GM21786 (cell line): ENCODE measurements at regions not wholly inside any gene's neighbourhood (a gene's known extent, or its start where the extent isn't known, plus 50 kb on each side); places are given as distances from the start of the nearest gene placed in this dataset.

Source experiments
- ATAC-seq: cut with Tn5 transposase; IDR thresholded peaks from one replicate; pipeline ENCODE4 v1.9.1; 2021; ENCODE audit not compliant: unreplicated experiment

DNA sequence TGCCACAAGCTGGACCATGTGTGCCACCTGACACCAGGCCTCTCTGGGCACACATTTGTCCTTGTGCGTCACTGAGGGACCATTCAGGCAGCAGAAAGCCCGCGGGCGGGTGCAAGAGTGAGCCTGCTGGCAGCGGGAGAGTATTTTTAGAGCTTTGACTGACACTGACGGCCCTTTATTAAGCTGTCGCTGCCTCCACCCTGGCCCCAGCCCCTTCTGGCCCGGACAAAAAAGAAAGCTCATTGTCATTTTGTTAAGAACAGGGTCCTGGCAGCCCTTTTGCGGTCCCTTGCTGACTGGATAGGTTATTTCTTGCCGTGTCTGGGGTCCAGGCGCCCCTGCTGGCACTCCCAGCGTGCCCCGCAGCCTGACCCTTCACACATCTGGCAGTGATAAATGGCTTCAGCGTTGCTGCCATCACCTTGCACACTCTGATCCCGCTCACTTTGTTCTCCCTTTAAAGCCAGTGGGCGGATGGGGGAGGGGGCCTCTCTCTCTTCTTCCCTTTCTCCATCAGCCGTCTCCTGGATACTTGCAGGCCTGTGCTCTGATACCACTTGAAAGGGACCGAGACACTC, 78.4 kb upstream of the NKD1 start:
- ATAC-seq, result no peak

GRCh38 chr16:50469121-50469743, 79.0 kb upstream of the NKD1 start:
- no peak for ATAC-seq

GRCh38 chr16:50468749-50469078, 79.5 kb upstream of the NKD1 start:
- no peak for ATAC-seq

DNA sequence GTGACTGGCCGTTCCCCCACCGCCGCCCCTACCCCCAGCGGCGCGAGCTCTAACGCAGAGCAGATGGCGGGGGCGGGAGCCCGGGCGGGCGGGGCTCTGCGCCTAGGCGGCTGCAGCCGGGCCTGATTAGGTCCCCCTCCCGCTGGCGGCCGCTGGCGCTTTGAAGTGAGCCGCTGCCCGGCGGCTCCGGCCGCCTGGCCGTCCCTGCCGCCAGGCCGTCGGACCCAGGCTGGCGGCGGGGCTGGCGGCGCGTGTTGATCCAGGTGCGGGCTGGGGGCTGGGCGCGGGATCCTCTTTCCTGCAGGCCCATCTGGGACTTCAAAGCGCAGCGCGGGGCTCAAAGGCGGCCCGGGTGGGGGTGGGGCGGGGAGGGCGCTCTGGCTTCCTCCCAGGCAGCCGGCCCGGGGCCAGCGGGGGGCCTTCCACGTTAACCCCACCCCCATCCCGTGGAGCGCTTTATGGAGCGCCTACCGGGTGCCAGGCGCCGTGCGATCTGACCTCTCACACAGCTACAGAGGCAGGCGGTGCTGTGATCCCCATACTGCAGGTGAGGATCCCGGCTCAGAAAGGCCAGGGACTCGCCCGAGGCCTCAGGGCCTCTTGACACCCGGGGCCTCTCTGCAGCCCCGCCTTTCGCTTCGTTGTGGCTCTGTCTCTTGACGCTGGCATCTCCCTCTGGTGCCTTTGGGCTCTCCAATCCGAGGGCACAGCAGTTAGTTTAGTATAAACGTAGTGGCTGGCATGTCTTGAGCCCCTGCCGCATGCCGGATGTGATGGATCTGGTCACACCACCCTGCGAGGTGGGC, 80.0 kb upstream of the NKD1 start:
- ATAC-seq, result no peak

DNA sequence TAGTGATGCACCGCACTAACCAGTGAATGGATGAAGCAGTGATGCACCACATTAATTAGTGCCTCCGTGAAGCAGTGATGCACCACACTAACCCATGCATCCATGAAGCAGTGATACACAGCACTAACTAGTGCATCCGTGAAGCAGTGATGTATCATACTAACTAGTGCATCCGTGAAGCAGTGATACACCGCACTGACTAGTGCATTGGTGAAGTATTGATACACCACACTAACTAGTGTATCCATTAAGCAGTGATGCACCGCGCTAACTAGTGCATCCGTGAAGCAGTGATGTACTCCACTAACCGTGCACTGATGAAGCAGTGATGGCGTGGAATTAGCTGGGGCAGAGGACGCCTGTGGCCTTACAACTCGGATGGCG, 80.6 kb upstream of the NKD1 start:
- no peak for ATAC-seq

DNA sequence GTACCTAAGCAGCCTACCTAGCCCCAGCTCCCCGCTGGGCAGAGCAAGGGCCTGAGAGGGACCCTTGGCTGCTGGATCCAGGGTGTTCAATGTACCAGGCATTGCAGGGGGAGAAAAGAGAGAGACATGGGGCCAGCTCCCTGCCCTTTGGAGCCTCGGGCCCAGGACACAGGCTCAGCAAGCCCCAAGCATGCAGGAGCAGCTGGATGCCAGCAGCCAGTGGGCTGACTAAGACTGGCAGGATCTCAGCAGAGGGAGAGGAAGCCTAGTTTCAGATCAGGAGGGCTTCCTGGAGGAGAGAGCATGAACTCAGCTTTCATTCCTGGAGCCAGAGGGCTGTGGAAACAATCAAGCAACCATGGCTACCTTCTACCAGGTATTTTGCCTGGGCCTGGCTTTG, 82.0 kb upstream of the NKD1 start:
- no peak for ATAC-seq

GRCh38 chr16:50464325-50465290, 83.6 kb upstream of the NKD1 start:
- no peak for ATAC-seq

DNA sequence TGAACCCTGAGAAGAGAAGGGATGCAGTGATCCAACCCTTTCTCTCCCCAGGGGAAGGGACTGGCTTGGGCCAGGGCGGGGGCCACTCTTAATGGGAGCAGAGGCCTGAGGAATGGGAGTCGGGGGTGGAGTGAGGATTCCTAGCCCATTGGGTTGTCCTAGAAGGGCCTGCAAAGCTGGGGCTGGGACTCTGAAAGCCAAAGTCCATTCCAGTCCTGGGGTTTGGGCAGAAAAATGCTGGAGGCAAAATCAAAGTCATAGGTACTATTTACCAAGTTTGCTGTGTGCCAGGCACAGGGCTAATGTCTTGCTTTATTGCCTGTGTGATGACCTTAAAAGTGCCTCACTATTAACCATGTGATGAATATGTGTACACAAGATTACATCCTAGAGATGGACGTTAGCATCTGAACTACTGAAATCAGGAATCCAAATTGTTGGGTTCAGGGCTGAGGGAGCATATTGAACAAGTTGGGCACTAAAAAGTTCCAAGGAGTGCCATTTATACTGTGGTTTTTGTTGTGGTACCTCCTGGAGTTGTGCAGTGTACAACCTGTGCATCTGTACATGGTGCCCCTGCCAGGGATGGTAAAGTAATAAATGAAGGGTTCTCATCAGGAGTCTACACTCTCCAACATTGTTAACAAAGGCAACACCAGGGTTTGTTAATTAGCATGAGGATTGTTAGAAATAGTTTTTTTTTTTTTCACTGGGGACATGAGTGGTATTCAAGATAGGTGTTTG, 84.4 kb upstream of the NKD1 start:
- ATAC-seq, result no peak

DNA sequence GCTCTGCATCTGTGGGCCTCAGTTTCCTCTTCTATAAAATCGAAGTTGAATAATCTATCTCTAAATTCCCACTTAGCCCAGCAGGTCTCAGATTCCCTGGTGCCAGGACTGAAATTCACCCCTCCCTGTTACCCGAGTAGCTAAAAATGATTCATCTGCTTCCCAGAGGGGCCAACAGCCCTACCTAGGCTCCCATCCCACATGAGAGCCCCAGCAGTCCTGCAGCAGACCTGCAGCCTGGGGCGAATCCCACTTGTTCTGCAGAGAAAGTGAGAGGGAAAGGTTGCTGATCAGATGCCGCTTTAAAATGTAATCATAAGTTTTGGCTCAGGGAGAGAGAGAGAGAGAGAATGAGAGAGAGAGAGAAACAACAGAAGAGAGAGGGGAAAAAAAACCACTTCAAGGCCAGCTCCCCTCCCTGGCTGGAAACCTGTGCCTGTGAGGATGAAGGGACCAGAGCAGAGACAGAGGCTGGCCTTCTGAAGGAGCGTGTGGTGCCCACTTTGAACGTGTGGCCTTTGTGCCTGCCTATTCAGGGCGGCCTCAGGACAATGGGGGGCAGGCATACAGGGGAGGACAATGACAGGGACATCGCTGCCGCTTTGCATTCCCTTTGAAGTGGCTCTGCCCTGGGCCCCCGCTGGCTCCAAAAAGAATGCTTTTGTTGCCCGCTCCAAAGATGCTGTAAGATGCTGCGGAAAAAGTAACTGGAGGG, 85.2 kb upstream of the NKD1 start:
- ATAC-seq, result no peak

DNA sequence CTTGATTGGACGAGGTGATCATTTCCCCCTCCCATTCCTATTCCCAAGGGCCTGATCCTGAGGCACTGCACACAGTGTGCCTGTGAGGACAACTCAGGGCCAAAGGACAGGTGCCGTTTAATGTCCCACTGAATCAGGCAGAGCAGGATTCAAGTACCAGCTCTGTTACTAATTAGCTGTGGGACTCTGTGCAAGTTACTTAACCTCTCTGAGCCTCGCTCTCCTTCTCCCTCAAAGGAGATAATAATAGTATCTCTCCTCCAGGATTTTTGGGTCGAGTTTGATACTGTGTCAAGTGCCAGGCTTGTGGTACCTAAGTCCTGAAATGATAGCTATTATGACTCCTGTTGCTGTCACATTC, 86.8 kb upstream of the NKD1 start:
- no peak for ATAC-seq

DNA sequence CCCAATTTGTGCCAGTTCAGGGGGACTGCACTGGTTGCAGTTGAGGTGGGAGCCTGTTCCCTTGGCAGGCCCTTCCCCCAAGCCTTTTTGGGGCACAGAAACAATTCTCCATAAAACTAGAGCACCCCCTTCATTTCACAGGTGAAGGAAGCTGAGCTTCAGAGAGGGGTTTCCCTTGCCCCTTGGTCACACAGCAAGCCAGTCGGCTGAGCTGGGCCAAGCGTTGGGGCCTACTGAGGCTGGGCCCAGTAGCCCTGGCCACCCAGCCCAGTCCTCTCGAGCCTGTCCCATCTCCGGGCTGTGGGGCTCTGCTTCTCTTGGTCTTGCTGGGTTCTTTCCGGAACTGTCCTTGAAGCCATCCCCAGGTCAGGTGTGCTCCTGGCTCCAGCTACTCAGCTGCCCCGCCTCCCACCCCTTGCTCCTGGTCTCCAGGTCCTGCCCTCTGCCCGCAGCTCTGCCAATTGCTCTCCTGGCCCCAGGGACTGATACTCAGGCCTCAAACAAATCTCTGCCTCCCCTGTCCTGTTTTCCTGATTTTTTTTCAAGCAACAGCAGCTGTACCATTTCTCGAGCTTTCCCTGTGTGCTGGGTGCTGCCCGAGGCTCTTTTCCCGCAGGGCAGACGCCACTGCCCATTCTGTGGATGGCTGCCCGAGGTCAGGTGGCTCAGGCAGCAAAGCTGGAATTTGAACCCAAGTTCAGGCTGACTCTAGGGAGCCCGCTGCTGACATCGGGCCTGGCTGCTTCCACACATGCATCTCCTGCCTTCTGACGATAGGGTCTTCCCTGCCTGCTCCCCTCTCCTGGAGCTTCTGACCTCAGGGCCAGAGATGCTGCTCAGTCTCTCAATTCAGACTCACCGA, 87.4 kb upstream of the NKD1 start:
- ATAC-seq, result no peak

- no peak for ATAC-seq
These were observed 88.6 kb upstream of the NKD1 start for GRCh38 chr16:50459496-50460080.

- ATAC-seq, result no peak
These were observed 89.3 kb upstream of the NKD1 start for GRCh38 chr16:50458667-50459495.

DNA sequence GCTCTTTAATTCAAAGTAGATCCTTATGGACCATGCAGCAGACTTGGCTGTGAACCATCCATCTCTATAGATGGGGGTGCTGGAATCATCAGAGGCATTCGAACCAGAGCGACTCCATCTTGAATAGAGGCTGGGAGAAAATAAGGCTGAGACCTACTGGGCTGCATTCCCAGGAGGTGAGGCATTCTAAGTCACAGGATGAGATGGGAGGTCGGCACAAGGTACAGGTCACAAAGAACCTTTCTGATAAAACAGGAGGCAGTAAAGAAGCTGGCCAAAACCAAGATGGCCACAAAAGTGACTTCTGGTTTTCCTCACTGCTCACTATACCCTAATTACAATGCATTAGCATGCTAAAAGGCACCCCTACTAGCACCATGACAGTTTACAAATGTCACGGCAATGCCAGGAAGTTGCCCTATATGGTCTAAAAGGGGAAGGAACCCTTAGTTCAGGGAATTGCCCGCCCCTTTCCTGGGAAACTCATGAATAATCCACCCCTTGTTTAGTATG, 89.2 kb upstream of the BRD7 start:
- ATAC-seq, result no peak

GRCh38 chr16:50457423-50457822, 88.6 kb upstream of the BRD7 start:
- ATAC-seq, result no peak

GRCh38 chr16:50455288-50455845, 86.6 kb upstream of the BRD7 start:
- no peak for ATAC-seq

GRCh38 chr16:50453446-50453845, 84.7 kb upstream of the BRD7 start:
- ATAC-seq, result no peak
